ENCODE measurements at regions not wholly inside any gene's neighbourhood (a gene's known extent, or its start where the extent isn't known, plus 50 kb on each side); places are given as distances from the start of the nearest gene placed in this dataset.
"Not testable (repeated sequence)": the region's sequence is repeated elsewhere in the genome, so short reads cannot be mapped to it uniquely, and the experiment has no call there.

DNA sequence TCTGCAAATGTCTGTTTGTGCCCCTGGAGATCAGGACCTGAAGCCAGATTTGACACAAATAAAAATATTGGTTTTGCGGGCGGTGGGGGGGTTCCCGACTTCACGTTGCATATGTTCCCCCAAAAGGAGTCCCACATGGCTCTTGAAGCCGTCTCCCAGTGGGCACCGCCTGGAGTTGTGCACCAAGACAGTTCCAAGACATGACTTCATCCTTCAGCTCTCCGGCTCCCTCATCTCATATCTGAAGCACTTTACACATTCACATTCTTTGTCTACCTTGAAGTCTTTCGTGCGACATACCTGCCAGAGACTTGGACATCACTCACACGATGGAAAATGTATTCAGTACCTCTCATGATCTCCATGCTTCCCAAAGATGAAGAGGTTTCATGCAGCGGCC, 362.8 kb upstream of the FOXK1 start:
- DNase-seq (ENCODE audit: low spot score) (no peak), FAIRE-seq (no peak)

DNA sequence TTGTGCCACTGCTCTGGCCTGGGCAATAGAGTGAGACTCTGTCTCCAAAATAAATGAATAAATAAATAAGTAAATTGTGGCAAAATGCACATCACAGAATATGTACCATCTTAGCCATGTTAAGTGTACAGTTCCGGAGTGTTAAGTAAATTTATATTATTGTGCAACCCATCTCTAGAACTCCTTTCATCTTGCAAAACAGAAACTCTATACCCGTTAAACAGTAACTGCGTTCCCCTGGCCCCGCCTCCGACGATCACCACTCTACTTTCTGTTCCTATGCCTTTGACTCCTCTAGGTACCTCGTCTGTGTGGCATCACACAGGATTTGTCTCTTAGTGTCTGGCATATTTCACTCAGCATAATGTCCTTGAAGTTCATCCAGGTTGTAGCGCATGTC, 356.4 kb upstream of the FOXK1 start:
- DNase-seq (ENCODE audit: low spot score) (no peak), FAIRE-seq (no peak)

DNA sequence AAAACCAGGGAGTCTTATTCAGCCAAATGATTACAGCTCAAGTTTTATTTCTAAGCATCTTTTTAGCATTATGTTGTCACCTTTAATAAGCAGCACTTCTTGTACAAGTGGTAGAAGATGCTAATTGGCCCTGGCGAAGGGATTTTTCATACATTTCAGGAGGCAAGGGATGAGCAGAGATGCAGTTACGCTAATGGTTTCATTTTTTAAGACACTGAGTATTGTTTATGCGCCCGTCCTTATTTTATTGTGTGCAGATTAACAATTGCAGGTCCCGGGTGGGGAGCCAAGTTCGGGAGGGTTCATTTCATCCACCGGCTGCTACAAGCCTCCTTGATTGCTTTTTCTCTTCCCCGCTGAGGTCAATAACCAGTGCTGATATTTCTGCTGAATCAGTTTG, 350.4 kb upstream of the FOXK1 start:
- DNase-seq (ENCODE audit: low spot score) (no peak), FAIRE-seq (no peak)

DNA sequence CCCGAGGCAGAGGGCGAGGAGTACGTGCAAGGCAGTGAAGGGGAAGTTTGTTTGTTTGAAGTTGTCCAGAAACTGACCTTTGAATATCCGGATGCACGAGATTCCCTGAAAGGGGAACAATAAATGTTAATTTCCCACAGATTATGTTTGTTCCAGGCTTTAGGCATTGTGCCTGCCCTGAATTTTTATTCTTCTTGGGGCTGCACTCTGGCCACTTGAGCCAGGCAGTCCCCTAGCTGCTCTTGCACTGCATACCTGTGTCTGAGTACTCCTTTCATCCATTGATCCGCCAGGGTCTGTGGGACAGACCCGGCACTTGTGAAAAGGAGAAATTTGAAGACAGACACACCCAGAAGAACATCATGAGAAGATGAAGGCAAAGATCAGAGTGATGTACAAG, 343.5 kb upstream of the FOXK1 start:
- no peak for DNase-seq (ENCODE audit: low spot score)
- FAIRE-seq: no peak

DNA sequence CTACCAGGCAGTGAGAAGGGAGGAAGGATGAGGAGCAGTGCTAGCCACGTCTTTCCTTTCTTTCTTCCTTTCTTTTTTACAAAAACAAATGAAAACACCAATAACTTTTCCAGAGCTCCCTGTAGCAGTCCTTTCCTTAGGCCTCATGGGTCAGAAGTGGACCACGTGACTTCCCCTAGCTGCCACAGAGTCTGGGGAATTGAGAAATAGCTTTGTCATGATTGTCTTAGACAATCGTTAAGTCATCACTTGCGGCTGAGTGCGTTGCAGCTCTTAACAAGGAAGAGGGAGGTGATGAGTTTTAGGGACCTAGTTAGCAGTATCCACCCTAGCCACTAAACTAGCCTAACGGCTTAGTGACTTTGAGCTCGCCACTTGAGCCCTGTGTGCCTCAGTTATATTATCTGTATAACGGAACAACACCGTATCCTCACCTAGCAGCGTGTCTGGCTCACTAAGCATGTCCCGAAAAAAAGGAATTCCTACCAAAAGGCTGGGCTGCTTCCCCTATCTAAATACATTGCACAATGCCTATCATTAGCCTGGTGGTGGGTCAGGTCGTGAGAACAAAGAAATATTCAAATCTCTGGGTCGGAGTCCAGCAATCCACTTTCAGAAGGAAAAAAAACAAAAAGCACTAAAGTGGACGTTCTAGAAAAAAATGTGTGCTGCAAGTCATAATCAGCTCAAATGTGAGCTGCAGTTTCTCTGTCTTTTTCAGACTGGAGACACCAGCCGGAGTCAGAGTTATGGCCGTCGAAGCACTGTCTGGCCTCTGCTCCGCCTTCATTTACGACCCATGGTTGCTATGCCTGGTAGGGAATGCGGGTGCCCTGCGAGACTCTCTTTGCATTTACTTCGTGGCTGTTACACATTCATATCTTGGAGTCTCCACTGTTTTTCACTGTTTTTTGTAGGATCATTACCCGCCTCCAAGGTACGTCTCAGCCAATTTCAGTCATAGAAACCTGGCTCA, 338.5 kb upstream of the FOXK1 start:
- DNase-seq (ENCODE audit: low spot score) (no peak), FAIRE-seq (no peak)

DNA sequence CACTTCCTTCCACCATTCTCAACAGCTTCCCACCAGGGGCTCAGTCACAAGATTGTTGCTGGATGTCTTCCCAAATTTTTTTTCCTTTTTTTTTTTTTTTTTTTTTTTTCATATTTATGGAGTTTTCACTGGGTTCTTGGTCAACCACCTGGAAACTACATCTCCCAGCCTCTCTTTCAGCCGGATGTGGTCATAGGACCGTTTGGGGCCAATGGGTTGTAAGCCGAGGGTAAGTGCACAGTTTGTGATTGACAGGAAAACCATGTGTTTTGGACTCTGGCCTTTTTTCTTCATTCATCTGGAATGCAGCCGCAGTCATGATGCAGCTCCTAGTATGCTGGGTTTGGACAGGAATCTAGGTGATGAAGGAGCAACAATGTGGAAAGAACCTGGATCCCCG, 337.1 kb upstream of the FOXK1 start:
- DNase-seq (ENCODE audit: low spot score) (no peak), FAIRE-seq (no peak)

DNA sequence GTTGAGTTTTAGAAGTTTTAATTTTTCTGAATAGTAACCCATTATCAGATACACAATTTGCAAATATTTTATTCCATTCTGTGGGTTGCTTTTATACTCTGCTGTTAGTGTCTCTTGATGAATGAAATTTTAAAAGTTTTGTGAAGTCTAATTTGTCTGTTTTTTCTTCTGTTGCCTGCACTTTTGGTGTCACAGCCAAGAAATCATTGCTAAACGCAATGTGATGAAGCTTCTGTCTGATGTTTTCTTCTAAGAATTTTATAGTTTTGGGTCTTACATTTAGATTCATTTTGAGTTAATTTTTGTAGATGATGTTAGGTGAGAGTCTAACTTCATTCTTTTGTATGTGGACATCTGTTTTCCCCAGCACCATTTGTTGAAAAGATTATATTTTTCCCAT, 330.0 kb upstream of the FOXK1 start:
- DNase-seq (ENCODE audit: low spot score) (no peak), FAIRE-seq (no peak)

DNA sequence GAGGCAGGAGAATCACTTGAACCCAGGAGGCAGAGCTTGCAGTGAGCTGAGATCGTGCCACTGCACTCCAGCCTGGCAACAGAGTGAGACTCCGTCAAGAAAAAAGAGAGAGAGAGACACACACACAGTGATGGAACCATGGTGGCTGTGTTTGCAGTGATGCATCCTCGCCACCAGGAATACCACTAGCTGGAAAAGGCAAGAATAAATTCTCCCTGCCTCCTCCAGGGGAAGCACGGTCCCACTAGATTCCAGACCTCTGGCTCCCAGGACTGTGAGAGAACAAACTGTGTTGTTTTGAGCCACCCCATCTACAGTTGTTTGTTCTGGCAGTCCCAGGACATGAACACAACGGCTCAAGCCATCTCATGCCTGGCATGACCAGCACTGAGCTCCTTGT, 320.3 kb upstream of the FOXK1 start:
- FAIRE-seq (no peak), DNase-seq (ENCODE audit: low spot score) (no peak)

DNA sequence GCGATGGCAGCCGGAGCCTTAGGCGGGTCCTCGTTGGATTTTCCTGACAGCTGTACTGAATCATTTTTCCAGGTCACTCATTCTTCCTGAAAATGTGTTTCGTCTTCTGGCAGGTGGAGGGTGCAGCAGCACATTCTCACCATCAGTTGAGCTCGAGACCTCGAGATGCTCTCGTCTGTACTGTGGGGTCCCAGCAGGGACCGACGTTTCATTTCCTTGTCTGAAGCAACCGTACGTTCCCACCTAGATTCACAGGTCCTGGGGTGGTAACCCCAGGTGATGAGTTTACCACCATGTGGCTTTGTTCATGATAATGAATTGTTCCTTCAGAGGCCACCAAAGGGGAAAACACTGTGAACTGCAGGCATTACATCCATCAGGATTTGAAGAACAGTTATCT, 298.5 kb upstream of the FOXK1 start:
- DNase-seq (ENCODE audit: low spot score) (no peak), FAIRE-seq (no peak)

DNA sequence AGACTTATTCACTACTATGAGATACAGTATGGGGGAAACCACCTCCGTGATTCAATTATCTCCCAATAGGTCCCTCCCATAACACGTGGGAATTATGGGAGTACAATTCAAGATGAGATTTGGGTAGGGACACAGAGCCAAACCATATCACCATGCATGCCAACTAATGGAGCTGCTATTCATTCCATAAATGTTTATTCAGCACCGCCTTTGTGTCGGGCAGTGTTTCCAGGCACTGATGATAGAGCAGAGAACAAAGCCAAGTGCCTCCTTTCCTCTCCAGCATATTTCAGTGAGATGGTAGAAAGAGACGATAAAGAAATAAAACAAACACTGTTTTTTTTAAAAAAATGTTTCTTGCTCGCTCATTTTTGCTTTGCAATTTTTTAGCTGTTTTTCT, 295.9 kb upstream of the FOXK1 start:
- FAIRE-seq: no peak
- DNase-seq (ENCODE audit: low spot score): no peak

DNA sequence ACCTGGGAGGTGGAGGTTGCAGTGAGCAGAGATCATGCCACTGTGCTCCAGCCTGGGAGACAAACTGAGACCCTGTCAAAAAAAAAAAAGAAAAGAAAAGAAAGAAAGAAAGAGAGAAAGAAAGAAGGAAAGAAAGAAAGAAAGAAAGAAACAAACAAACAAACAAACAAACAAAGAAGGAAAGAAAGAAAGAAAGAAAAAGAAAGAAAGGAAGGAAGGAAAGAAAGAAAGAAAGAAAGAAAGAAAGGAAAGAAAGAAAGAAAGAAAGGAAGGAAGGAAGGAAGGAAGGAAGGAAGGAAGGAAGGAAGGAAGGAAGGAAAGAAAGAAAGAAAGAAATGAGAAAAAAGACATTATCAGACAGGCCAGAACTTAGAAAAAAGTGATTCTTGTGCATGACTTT, 291.0 kb upstream of the FOXK1 start:
- FAIRE-seq: not testable (repeated sequence)

DNA sequence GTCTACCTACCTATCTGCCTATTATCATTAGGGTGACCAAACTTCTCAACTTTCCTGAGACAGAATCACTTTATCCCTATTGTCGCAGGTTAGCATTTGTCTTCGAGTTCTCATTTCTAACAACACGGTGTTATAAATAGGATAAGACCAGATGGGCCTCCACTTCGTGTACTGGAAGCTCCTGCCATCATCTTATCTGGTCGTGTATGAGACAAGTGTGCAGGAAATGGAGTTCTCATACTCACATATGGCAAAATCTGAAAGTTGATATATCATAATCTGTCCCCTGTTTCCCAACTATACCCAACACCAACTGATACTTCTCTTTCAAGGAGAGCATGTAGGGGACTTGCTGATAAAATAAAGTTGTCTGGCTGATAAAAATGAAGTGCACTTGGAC, 287.4 kb upstream of the FOXK1 start:
- no peak for DNase-seq (ENCODE audit: low spot score)
- no peak for FAIRE-seq

More for the DNA sequence above, 291.0 kb upstream of the FOXK1 start:
- DNase-seq (ENCODE audit: low spot score): not testable (repeated sequence)

DNA sequence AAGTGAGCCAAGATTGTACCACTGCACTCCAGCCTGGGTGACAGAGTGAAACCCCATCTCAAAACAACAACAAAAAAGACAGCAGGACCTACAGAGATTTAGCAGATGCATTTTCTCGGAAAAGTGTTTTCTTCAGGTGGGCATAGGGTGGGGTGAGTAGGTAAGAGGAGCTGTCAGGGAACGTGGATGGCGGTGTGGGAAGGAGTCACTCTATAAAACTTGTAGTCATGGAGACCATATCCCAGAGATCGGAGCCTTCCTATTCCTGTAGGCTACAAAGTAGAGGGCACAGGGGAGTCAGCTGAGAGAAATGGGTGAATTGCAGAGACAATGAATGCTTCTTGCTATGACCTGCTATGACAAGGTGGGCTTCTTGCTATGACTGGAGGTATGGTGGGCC, 283.0 kb upstream of the FOXK1 start:
- DNase-seq (ENCODE audit: low spot score) (no peak), FAIRE-seq (no peak)

DNA sequence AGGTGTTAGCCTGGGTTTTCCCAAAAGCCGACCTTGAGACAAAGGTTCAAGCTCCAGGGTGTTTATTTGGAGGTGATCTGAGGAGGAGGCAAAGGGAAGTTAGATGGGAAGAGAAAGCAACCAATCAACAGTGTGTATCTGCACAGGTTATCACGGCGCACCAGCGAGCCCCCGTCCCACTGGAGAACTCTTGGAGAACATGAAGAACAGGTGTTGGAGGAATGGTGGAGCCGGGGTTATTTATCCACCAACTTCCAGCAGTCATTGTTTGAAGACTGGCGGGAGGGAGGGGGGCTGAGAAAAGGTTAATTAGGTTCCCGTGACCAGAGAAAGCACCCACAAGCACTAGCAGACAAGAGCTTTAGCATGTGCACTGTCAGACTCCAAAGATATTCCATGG, 282.5 kb upstream of the FOXK1 start:
- DNase-seq (ENCODE audit: low spot score): no peak
- no peak for FAIRE-seq

DNA sequence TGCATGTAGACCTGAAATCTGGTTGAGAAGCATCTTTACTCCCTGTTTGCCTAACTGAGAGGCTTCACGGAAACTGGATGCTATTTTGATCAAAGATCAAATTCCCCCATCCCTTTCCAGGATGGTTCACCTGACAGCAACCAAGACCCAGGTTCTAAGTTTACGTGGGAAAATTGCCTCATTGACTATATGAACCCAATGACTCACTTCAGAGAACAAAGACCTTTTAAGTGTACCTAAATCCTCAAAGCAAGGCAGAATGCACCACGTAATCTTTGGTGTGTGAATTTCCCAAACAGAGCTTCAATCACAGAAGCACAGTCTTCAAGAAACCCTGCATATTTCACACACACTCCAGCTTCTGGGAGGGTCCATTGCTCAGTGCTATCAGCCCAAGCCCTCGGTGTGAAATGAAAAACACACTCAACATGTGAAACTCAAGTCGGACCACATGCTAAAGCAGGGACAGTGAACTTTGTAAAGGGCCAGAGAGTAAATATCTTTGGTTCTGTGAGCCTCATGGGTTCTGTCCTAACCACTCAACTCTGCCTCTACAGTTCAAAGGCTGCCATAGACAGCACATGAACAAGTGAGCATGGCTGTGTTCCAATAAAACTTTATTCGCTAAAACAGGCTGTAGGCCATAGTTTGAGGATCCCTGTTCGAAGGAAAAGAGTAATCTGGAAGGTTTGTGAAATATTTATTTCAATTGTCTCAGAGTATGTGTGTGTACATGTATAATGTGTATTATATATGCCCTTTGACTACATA, 275.6 kb upstream of the FOXK1 start:
- FAIRE-seq (no peak), DNase-seq (ENCODE audit: low spot score) (no peak)

DNA sequence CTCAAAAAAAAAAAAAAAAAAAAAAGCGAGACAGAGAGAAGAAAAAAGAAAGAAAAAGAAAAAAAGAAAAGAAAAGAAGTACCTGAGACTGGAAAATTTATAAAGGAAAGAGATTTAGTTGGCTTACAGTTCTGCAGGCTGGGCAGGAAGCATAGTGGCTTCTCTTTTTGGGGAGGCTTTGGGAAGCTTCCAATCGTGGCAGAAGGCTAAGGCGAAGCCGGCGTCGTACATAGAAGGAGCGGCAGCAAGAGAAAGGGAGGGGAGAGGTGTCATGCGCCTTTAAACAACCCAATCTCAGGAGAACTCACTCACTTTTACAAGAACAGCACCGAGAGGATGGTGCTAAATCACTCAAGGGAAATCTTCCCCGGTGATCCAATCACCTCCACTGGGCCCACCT, 272.1 kb upstream of the FOXK1 start:
- FAIRE-seq: no peak
- DNase-seq (ENCODE audit: low spot score): no peak

DNA sequence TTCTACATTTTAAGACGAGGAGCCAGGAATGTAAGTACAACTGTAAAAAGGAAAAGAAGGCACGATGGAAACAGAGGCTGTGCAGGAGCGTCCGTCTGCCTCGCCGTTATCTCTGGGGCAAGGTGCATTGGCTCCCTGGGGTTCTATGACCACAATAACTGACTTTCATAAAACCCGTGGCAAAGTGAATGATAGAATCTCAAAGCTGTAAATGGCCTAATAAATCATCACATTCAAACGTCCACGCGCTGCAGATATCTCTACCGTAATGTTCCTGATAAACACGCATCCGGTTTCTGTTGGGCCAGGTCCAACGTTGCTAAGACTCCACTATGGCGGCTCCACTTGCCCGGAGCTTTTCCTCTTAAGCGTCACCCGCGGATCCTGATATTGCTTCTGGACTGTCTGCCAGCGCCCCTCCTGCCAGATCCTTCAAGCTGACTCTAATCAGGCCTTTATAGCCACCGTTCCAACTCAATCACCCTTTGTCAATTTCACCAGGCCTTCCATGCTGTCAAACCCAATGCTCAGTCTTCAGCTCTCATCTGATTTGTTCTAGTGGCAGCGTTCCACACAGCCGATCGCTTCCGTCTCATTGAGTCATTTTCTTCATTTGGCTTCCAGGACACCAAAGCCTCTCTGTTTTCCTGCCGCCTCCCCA, 265.6 kb upstream of the FOXK1 start:
- FAIRE-seq (no peak), DNase-seq (ENCODE audit: low spot score) (no peak)

DNA sequence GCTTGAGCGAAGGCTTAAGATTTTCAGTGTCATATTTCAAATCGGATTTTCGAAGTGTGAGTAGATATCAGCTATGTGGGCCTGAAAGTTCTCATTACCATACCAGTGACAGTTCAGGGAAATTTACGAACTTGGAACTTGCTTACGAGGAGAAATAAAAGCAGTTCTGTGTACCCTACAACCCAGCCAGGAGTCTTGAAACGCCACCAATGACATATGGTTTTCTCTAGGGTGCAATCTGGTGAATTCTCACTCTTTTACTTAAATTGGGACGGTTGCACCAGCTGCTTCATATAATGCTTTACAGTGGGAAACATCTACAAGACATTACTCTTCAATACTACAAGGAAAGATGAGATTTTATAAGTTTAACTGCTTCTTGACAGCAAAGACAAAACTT, 253.6 kb upstream of the FOXK1 start:
- FAIRE-seq: no peak
- DNase-seq (ENCODE audit: low spot score): no peak

DNA sequence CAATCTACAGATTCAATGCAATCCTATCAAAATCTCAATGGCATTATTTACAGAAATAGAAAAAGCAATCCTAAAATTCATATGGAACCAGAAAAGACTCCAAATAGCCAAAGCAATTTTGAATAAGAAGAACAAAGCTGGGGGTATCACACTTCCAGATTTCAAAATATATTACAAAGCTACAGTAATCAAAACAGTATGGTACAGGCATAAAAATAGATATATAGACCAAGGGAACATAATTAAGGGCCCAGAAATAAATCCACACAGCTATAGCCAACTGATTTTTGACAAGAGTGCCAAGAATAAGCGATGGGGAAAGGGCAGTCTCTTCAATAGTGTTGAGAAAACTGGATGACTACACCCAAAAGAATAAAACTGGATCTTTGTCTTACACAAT, 251.9 kb upstream of the FOXK1 start:
- FAIRE-seq: no peak
- DNase-seq (ENCODE audit: low spot score): no peak

DNA sequence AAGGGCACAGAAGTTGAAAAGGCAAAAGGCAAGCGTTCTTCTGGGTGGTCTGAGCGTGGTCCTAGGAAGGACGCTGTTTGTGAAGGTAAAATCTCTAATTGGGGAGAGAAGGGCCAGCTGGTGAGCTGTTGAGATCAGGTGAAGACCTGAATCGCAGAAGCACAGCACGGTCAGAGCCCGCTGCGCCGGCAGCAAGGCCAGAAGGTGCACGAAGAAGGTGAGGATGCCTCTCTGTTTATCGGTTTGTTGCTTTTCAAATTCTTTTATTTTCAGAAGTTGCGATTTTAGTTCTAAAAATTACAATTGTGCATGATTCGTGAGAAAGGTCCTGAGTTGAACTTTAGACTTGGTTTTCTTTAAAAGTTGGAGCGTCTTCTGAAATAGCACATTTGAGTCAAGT, 247.8 kb upstream of the FOXK1 start:
- no peak for FAIRE-seq

DNA sequence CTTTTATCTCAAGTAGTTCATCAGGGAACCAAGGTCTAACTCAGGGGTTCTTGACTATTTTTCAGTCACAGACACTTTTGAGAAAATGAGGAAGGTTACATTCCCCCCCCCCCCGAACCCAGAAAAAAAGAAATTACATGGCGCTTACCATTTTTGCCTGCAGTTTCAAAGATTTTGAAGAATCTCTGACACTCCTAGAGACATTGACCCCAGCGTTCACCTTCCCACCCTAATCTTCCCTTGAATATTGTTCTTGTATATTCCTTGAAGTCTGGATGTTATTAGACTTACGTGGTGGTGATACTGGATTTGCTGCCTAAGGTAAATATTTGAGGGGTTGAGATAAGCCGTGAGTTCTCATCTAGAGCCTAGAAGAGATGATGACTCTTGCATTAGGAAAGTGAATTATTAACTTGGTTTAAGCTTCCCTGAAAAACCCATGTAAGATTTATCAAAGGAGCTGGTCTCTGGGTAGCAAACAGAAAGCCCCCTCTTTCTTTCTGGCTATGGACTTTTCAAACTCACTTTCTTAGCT, 245.7 kb upstream of the FOXK1 start:
- no peak for FAIRE-seq
- DNase-seq (ENCODE audit: low spot score): no peak

More for the DNA sequence above, 247.8 kb upstream of the FOXK1 start:
- DNase-seq (ENCODE audit: low spot score): no peak

DNA sequence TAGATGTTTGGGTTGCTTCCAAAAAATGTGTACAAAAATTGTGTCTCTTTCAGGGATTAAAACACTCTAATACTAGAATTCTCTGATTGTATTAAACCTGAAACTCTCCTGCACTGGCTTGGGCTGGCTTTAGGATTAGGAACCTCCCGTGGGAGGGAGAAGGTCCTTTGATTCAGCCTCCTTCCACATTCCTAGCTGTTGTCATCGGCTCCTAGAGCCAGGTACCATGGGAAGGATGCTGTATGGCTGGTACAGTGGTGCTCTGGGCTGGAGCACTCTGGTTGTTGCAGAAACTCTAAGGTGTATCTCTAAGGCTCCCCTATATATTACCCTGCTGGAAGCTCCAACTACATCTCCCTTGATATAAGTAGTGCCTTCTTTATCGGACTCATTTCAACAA, 245.2 kb upstream of the FOXK1 start:
- no peak for FAIRE-seq
- DNase-seq (ENCODE audit: low spot score): no peak
